Right ventricle myocardium inferior (tissue), 1 donor: ENCODE measurements at regions not wholly inside any gene's neighbourhood (a gene's known extent, or its start where the extent isn't known, plus 50 kb on each side); places are given as distances from the start of the nearest gene placed in this dataset.
"Not testable (repeated sequence)": the region's sequence is repeated elsewhere in the genome, so short reads cannot be mapped to it uniquely, and the experiment has no call there.

Experiments
- ATAC-seq: fragments of 200-7000 bp; cut with Tn5 transposase; one replicate; pipeline ENCODE4 v1.9.1; 2020; ENCODE audit warnings: mild to moderate bottlenecking, moderate library complexity
- DNase-seq: peaks from one replicate; pipeline ENCODE4 v3.0.0; 2021; ENCODE audit errors: missing footprints
- intact Hi-C: fragments of 100-400 bp; cut with DNase I; formaldehyde crosslinking; loops from one replicate; pipeline ENCODE4 v1.11.0; 2022
- donor health status: DM: no; HTN: yes; CAD: no; lungs with severe emphysema.

GRCh38 chrX:94937491-94937890 lies 1263.5 kb downstream of the FAM133A start:
- DNase-seq: no peak
- ATAC-seq: no peak
- intact Hi-C loops: no loop called here

- DNase-seq (no peak), ATAC-seq (no peak)
- intact Hi-C loops: no loop called here
Measured at GRCh38 chrX:94942603-94943002, 1268.6 kb downstream of the FAM133A start.

GRCh38 chrX:94946137-94946536 lies 1272.1 kb downstream of the FAM133A start:
- intact Hi-C loops, ATAC-seq, DNase-seq: not testable (repeated sequence)

- DNase-seq (no peak), ATAC-seq (no peak)
- intact Hi-C loops: no loop called here
Measured at GRCh38 chrX:94961730-94962129, 1287.7 kb downstream of the FAM133A start.

GRCh38 chrX:94977562-94977961 lies 1303.6 kb downstream of the FAM133A start:
- intact Hi-C loops: no loop called here
- ATAC-seq: no peak

GRCh38 chrX:94977986-94978385 lies 1304.0 kb downstream of the FAM133A start:
- DNase-seq (no peak), ATAC-seq (no peak)
- intact Hi-C loops: no loop called here

More at GRCh38 chrX:94977562-94977961, 1303.6 kb downstream of the FAM133A start:
- DNase-seq: no peak
